ENCODE measurements at regions not wholly inside any gene's neighbourhood (a gene's known extent, or its start where the extent isn't known, plus 50 kb on each side); places are given as distances from the start of the nearest gene placed in this dataset.

DNA sequence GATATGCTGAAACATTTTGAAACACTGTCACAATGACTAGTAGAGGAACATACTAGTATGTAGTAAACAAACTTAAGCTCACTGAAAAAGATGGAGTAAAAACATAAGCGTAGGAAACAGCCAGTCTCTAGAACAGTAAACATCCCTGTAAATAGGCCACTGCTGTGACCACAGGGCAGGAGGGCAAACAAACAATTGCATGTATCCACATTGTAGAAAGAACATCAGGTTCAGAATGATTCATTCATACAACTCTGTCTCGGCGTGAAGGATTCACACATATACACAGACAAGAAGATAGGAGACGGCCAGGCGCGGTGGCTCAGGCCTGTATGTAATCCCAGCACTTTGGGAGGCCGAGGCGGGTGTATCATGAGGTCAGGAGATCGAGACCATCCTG lies 390.1 kb downstream of the IRS2 start:
- Histone ChIP-seq H3F3A (ENCODE audit: insufficient read depth, low read depth) (no peaks in the 10 kb centered on the region), H3K9me3 (ENCODE audit: insufficient read depth, low read depth) (no peaks in the 10 kb centered on the region), H3K9me2 (ENCODE audit: insufficient read depth) (no peaks in the 10 kb centered on the region), H3K4me1 (replicated peaks; ENCODE audit: insufficient read depth) (no peaks in the 10 kb centered on the region), H3K36me3 (ENCODE audit: low read depth) (no peaks in the 10 kb centered on the region), H3K4me2 (no peak overlapping the region), H3K4me3 (no peak overlapping the region), H2AFZ (no peak overlapping the region), H3K27ac (no peak overlapping the region), H3K79me2 (ENCODE audit: low read depth) (no peaks in the 10 kb centered on the region), H4K20me1 (ENCODE audit: insufficient read depth) (no peaks in the 10 kb centered on the region), H3K27me3 (ENCODE audit: insufficient read depth, low read depth) (no peaks in the 10 kb centered on the region)
- BruUV-seq (replicated peaks): no TSS peak
- intact Hi-C loops (cut with micrococcal nuclease; ENCODE audit: unreplicated experiment): no loop called here
- TF ChIP-seq, protein P1, sequence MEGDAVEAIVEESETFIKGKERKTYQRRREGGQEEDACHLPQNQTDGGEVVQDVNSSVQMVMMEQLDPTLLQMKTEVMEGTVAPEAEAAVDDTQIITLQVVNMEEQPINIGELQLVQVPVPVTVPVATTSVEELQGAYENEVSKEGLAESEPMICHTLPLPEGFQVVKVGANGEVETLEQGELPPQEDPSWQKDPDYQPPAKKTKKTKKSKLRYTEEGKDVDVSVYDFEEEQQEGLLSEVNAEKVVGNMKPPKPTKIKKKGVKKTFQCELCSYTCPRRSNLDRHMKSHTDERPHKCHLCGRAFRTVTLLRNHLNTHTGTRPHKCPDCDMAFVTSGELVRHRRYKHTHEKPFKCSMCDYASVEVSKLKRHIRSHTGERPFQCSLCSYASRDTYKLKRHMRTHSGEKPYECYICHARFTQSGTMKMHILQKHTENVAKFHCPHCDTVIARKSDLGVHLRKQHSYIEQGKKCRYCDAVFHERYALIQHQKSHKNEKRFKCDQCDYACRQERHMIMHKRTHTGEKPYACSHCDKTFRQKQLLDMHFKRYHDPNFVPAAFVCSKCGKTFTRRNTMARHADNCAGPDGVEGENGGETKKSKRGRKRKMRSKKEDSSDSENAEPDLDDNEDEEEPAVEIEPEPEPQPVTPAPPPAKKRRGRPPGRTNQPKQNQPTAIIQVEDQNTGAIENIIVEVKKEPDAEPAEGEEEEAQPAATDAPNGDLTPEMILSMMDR (conservative IDR thresholded peaks at IDR 0.05): no peak
- no peak for TF ChIP-seq EZH2 (IDR thresholded peaks at IDR 0.05; ENCODE audit: low read depth)
- POLR2A ChIA-PET (ENCODE audit: unreplicated experiment): no interaction called here
- no peak for DNase-seq
- CTCF ChIA-PET: no interaction called here

DNA sequence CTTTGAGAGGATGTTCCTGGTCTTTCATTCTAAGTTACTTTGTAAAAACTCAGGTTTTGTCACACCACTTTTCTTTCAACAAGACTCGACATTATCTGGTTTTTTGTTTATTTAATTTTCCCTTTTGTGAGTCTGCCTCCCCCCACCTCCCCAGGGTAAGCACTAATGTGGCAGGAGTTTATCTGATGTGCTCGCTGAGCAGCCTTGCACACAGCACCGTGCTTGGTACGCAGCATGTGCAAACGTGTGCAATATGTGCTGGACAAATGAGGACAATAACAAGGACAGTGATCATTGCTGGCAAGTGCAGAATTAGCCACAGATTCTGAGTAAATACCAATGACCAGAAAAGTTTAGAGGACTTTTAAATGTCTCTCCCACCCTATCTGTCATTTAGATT lies 391.4 kb downstream of the IRS2 start:
- DNase-seq: no peak
- no peaks in the 10 kb centered on the region for H3K79me2 ChIP-seq (ENCODE audit: low read depth)
- no peaks in the 10 kb centered on the region for H3K9me2 ChIP-seq (ENCODE audit: insufficient read depth)
- peaks cover 3% of the 10 kb centered on the region; the same call in 1 of the 2 replicates for H3F3A ChIP-seq (ENCODE audit: insufficient read depth, low read depth)
- no peak overlapping the region for H3K27ac ChIP-seq
- intact Hi-C loops (cut with micrococcal nuclease; ENCODE audit: unreplicated experiment): no loop called here
- no TSS peak for BruUV-seq (replicated peaks)
- H3K4me3 ChIP-seq: no peak overlapping the region
- TF ChIP-seq, protein P1 (conservative IDR thresholded peaks at IDR 0.05): no peak
- no peak for TF ChIP-seq EZH2 (IDR thresholded peaks at IDR 0.05; ENCODE audit: low read depth)
- H2AFZ ChIP-seq: no peak overlapping the region
- CTCF ChIA-PET: no interaction called here
- H4K20me1 ChIP-seq (ENCODE audit: insufficient read depth): no peaks in the 10 kb centered on the region
- peaks cover 3% of the 10 kb centered on the region for H3K4me1 ChIP-seq (replicated peaks; ENCODE audit: insufficient read depth)
- H3K4me2 ChIP-seq: no peak overlapping the region
- H3K27me3 ChIP-seq (ENCODE audit: insufficient read depth, low read depth): no peaks in the 10 kb centered on the region
- no peaks in the 10 kb centered on the region for H3K9me3 ChIP-seq (ENCODE audit: insufficient read depth, low read depth)
- no peaks in the 10 kb centered on the region for H3K36me3 ChIP-seq (ENCODE audit: low read depth)
- POLR2A ChIA-PET (ENCODE audit: unreplicated experiment): no interaction called here

DNA sequence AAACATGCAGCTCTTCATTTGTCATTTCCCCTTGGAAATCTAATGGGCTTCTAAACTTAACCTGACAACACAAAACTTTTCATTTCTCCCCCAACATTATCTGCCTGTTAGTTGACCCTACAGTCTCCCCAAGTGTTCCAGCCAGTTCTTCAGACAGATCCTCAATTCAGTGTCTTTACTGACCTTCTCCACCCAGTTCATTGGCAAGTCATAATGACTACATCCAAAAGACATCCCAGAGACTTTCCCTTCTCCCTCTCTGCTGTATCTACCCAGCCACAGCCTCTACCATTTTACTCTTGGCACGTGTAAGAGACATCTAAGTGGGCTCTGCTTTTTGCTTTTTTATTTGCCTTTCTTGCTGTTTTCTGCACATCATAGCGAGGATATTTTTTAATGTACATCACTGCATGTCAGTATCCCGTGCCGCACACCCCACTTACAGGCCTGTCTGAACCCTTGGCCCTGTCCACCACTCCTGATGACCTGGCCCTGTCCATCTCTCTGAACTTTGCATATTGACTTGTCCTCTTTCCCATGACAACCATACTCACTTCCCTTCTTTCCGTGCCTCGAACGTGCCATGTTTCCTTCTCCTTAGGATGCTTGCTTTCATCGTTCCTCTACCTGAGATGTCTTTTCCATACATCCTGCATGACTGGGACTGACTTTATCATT lies 391.9 kb downstream of the IRS2 start:
- Histone ChIP-seq H3K27ac (no peak overlapping the region), H3K4me1 (replicated peaks; ENCODE audit: insufficient read depth) (peaks cover 9% of the 10 kb centered on the region), H3K36me3 (ENCODE audit: low read depth) (no peaks in the 10 kb centered on the region), H2AFZ (no peak overlapping the region), H3K9me2 (ENCODE audit: insufficient read depth) (no peaks in the 10 kb centered on the region), H3F3A (ENCODE audit: insufficient read depth, low read depth) (peaks cover 7% of the 10 kb centered on the region; the same call in 1 of the 2 replicates), H3K4me3 (no peak overlapping the region), H3K4me2 (no peak overlapping the region), H4K20me1 (ENCODE audit: insufficient read depth) (no peaks in the 10 kb centered on the region), H3K9me3 (ENCODE audit: insufficient read depth, low read depth) (no peaks in the 10 kb centered on the region), H3K27me3 (ENCODE audit: insufficient read depth, low read depth) (no peaks in the 10 kb centered on the region), H3K79me2 (ENCODE audit: low read depth) (no peaks in the 10 kb centered on the region)
- TF ChIP-seq EZH2 (IDR thresholded peaks at IDR 0.05; ENCODE audit: low read depth): no peak
- TF ChIP-seq, protein P1 (conservative IDR thresholded peaks at IDR 0.05): no peak
- POLR2A ChIA-PET (ENCODE audit: unreplicated experiment): no interaction called here
- intact Hi-C loops (cut with micrococcal nuclease; ENCODE audit: unreplicated experiment): no loop called here
- no TSS peak for BruUV-seq (replicated peaks)
- CTCF ChIA-PET: no interaction called here
- DNase-seq: no peak
